Endothelial cell of hepatic sinusoid (primary cell): ENCODE measurements at regions not wholly inside any gene's neighbourhood (a gene's known extent, or its start where the extent isn't known, plus 50 kb on each side); places are given as distances from the start of the nearest gene placed in this dataset.

Source experiments
- in situ Hi-C: cut with HindIII; loops from 2 replicates; pipeline ENCODE4 v1.10.0; 2017; ENCODE audit warnings: low sequenced_read_pairs

- in situ Hi-C loops, result no loop called here
Observed at GRCh38 chr2:129711816-129712675, 267.4 kb upstream of the RAB6C start.

- in situ Hi-C loops, result no loop called here
Observed at GRCh38 chr2:129712676-129712985, 266.8 kb upstream of the RAB6C start.

GRCh38 chr2:129713337-129713736, 266.1 kb upstream of the RAB6C start:
- in situ Hi-C loops, result no loop called here

GRCh38 chr2:129716781-129717559, 262.5 kb upstream of the RAB6C start:
- in situ Hi-C loops, result no loop called here

GRCh38 chr2:129717560-129718130, 261.8 kb upstream of the RAB6C start:
- in situ Hi-C loops, result no loop called here

GRCh38 chr2:129719335-129719734, 260.1 kb upstream of the RAB6C start:
- in situ Hi-C loops, result no loop called here

GRCh38 chr2:129720360-129720759, 259.1 kb upstream of the RAB6C start:
- in situ Hi-C loops, result no loop called here

- in situ Hi-C loops, result no loop called here
Observed at GRCh38 chr2:129720761-129721160, 258.7 kb upstream of the RAB6C start.

GRCh38 chr2:129721236-129721635, 258.2 kb upstream of the RAB6C start:
- in situ Hi-C loops, result no loop called here

- in situ Hi-C loops, result no loop called here
Observed at GRCh38 chr2:129721846-129722245, 257.6 kb upstream of the RAB6C start.

GRCh38 chr2:129722306-129723019, 257.0 kb upstream of the RAB6C start:
- in situ Hi-C loops, result no loop called here

GRCh38 chr2:129723277-129724020, 256.0 kb upstream of the RAB6C start:
- in situ Hi-C loops, result no loop called here

- in situ Hi-C loops, result no loop called here
Observed at GRCh38 chr2:129724021-129724757, 255.3 kb upstream of the RAB6C start.

- in situ Hi-C loops, result no loop called here
Observed at GRCh38 chr2:129726216-129726615, 253.2 kb upstream of the RAB6C start.

GRCh38 chr2:129727286-129727685, 252.2 kb upstream of the RAB6C start:
- in situ Hi-C loops, result no loop called here

GRCh38 chr2:129728035-129728972, 251.2 kb upstream of the RAB6C start:
- in situ Hi-C loops, result no loop called here

- in situ Hi-C loops, result no loop called here
Observed at GRCh38 chr2:129729011-129729410, 250.5 kb upstream of the RAB6C start.

GRCh38 chr2:129729646-129730045, 249.8 kb upstream of the RAB6C start:
- in situ Hi-C loops, result no loop called here

GRCh38 chr2:129730979-129731378, 248.5 kb upstream of the RAB6C start:
- in situ Hi-C loops, result no loop called here
